SU-DHL-6 (cell line): ENCODE measurements at regions not wholly inside any gene's neighbourhood (a gene's known extent, or its start where the extent isn't known, plus 50 kb on each side); places are given as distances from the start of the nearest gene placed in this dataset.

ENCODE experiments used
- CTCF ChIP-seq: fragments of 200-600 bp; sonication (generic); IDR thresholded peaks from one replicate; pipeline ENCODE4 v1.5.1; 2017; ENCODE audit warnings: antibody characterized with exemption, mild to moderate bottlenecking, low read length, moderate library complexity; ENCODE audit not compliant: insufficient read depth, poor library complexity, severe bottlenecking
- EZH2phosphoT487 ChIP-seq: fragments of 200-600 bp; sonication (generic), shearing (Covaris generic); conservative IDR thresholded peaks from 2 replicates; pipeline ENCODE4 v1.6.1; 2018; ENCODE audit warnings: mild to moderate bottlenecking, antibody characterized with exemption, low read length, moderate library complexity, mixed read lengths

- TF ChIP-seq EZH2phosphoT487 (no peak), CTCF (no peak)
Measured at GRCh38 chr5:10034001-10034400, 215.7 kb downstream of the ATPSCKMT start.
